ENCODE measurements at regions not wholly inside any gene's neighbourhood (a gene's known extent, or its start where the extent isn't known, plus 50 kb on each side); places are given as distances from the start of the nearest gene placed in this dataset.
A peak's percentile ranks its signal among the peaks of the same experiment; 100 is the strongest.

DNA sequence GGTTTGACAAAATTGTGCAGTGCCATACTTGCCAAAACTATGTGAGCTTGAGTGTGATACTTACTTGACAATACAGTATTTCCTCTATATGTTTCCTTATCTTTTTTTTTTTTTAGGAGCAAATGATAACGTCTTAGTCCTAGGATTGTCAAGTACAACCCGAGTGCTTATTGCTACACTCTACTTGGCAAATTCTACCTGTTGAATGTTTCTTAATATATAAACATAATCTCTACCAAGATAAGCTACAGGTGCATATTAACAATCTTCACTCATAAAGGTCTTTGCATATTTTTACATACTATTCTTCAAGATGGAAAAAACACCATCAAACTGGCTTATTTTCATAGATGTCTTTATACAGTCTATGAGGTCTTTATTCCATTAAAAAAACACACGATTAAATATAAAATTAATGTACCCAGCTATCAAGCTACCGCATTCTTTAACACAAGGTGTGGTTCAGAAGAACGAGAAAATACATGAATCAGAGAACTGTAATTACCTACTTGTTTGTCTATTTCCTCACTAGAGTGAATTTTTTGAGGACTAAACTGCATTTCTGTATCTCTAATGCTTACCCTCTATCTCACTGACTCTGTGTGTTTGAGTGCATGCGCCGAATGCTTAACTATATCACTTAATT lies 76.1 kb upstream of the PDSS1 start:
- in situ Hi-C loops (cut with MboI; ENCODE audit: low pct_unique_long_range_greater_than_20kb, low sequenced_read_pairs, unreplicated experiment) = no loop called here
- no peak for DNase-seq (ENCODE audit: low spot score)
- TF ChIP-seq, protein P1, sequence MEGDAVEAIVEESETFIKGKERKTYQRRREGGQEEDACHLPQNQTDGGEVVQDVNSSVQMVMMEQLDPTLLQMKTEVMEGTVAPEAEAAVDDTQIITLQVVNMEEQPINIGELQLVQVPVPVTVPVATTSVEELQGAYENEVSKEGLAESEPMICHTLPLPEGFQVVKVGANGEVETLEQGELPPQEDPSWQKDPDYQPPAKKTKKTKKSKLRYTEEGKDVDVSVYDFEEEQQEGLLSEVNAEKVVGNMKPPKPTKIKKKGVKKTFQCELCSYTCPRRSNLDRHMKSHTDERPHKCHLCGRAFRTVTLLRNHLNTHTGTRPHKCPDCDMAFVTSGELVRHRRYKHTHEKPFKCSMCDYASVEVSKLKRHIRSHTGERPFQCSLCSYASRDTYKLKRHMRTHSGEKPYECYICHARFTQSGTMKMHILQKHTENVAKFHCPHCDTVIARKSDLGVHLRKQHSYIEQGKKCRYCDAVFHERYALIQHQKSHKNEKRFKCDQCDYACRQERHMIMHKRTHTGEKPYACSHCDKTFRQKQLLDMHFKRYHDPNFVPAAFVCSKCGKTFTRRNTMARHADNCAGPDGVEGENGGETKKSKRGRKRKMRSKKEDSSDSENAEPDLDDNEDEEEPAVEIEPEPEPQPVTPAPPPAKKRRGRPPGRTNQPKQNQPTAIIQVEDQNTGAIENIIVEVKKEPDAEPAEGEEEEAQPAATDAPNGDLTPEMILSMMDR (IDR thresholded peaks at IDR 0.05; ENCODE audit: extremely low read depth, insufficient read depth, missing control alignments) = no peak

DNA sequence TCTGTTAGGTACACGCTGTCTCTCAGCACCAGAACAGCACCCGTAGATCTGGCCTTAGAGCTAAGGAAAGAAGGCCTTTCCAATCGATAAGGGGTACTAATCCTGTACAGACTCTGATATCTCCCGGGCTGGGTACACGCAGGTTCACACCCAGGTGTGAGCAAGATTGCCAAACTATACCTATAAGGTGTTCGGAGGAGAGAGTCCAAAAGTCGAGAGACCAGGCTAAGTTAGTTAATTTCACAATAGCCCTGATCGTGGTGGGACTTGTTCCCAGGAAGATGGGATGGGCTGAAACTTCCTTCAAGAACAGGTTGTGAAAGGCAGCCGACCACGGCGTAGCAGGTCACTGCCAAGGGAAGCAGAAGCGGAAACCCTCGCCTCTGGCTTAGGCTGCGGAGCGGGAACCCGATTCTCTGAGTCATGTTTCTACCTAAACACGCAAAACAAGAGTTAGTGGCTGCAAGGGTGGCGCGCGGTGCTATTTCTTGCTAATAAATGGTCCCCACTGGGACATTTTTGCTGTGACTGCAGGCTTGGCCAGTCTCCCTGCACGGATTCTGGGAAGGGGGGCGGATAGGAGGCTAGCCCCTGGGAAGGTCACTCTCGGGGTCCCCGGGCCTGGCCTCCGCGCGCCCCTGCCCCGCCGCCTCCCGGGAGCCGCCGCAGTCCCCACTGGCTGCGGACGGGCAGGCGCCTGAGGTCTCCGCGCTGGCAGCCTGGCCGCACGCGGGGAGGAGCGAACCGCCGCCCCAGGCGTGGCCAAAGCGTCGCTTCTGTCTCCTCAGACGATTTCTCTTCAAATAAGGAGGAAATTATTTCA lies 75.4 kb upstream of the PDSS1 start:
- in situ Hi-C loops (cut with MboI; ENCODE audit: low pct_unique_long_range_greater_than_20kb, low sequenced_read_pairs, unreplicated experiment) = no loop called here
- TF ChIP-seq, protein P1 (IDR thresholded peaks at IDR 0.05; ENCODE audit: extremely low read depth, insufficient read depth, missing control alignments) = no peak
- peak; percentile 56 for DNase-seq (ENCODE audit: low spot score)

DNA sequence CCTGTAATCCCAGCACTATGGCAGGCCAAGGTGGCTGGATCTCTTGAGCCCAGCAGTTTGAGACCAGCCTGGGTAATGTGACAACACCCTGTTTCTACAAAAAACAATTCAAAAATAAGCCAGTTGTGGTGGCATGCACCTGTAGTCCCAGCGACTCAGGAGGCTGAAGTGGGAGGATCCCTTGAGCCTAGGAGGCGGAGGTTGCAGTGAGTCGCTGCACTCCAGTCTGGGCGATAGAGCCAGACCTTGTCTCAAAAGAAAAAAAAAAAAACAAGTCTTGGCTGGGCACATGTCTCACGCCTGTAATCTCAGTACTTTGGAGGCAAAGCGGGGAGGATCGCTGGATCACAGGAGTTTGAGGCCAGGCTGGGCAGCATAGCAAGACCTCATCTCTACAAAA lies 74.6 kb upstream of the PDSS1 start:
- no peak for DNase-seq (ENCODE audit: low spot score)
- in situ Hi-C loops (cut with MboI; ENCODE audit: low pct_unique_long_range_greater_than_20kb, low sequenced_read_pairs, unreplicated experiment) = no loop called here
- TF ChIP-seq, protein P1 (IDR thresholded peaks at IDR 0.05; ENCODE audit: extremely low read depth, insufficient read depth, missing control alignments) = no peak

- DNase-seq (ENCODE audit: low spot score) = no peak
- in situ Hi-C loops (cut with MboI; ENCODE audit: low pct_unique_long_range_greater_than_20kb, low sequenced_read_pairs, unreplicated experiment) = no loop called here
- TF ChIP-seq, protein P1 (IDR thresholded peaks at IDR 0.05; ENCODE audit: extremely low read depth, insufficient read depth, missing control alignments) = no peak
These were observed 73.5 kb upstream of the PDSS1 start for GRCh38 chr10:26624006-26624405.

- TF ChIP-seq, protein P1 (IDR thresholded peaks at IDR 0.05; ENCODE audit: extremely low read depth, insufficient read depth, missing control alignments) = no peak
- in situ Hi-C loops (cut with MboI; ENCODE audit: low pct_unique_long_range_greater_than_20kb, low sequenced_read_pairs, unreplicated experiment) = no loop called here
- DNase-seq (ENCODE audit: low spot score) = no peak
These were observed 71.4 kb upstream of the PDSS1 start for GRCh38 chr10:26626066-26626465.

GRCh38 chr10:26627324-26627723 lies 70.2 kb upstream of the PDSS1 start:
- no peak for DNase-seq (ENCODE audit: low spot score)

More at GRCh38 chr10:26627324-26627723, 70.2 kb upstream of the PDSS1 start:
- in situ Hi-C loops (cut with MboI; ENCODE audit: low pct_unique_long_range_greater_than_20kb, low sequenced_read_pairs, unreplicated experiment) = no loop called here
- TF ChIP-seq, protein P1 (IDR thresholded peaks at IDR 0.05; ENCODE audit: extremely low read depth, insufficient read depth, missing control alignments) = no peak

Measured in GM13977 (cell line).